Endodermal cell (in vitro differentiated cells): ENCODE measurements at regions not wholly inside any gene's neighbourhood (a gene's known extent, or its start where the extent isn't known, plus 50 kb on each side); places are given as distances from the start of the nearest gene placed in this dataset.

Experiments used
- DNase-seq: peaks from one replicate; pipeline ENCODE4 v3.0.0-alpha.2; 2017
- H3K27ac ChIP-seq: 2 replicates; pipeline ENCODE4 v1.5.1; 2013; ENCODE audit warnings: mild to moderate bottlenecking, low read depth, low read length, moderate library complexity
- H3K27me3 ChIP-seq: 2 replicates; pipeline ENCODE4 v1.6.1; 2013; ENCODE audit warnings: mild to moderate bottlenecking, low read length, moderate library complexity; ENCODE audit not compliant: insufficient read depth, control insufficient read depth, poor library complexity, severe bottlenecking
- H3K36me3 ChIP-seq: 2 replicates; pipeline ENCODE4 v1.7.0; 2013; ENCODE audit warnings: mild to moderate bottlenecking, low read length, moderate library complexity; ENCODE audit not compliant: control insufficient read depth, insufficient read depth
- H3K4me1 ChIP-seq: one replicate; pipeline ENCODE4 v1.7.0; 2013; ENCODE audit warnings: low read length; ENCODE audit not compliant: control insufficient read depth, insufficient read depth
- H3K4me3 ChIP-seq: 2 replicates; pipeline ENCODE4 v1.5.1; 2013; ENCODE audit warnings: mild to moderate bottlenecking, low read length, moderate library complexity
- H3K9ac ChIP-seq: 2 replicates; pipeline ENCODE4 v1.6.1; 2013; ENCODE audit warnings: mild to moderate bottlenecking, low read length, moderate library complexity; ENCODE audit not compliant: poor library complexity, severe bottlenecking; ENCODE audit errors: extremely low read depth
- H3K9me3 ChIP-seq: 2 replicates; pipeline ENCODE4 v1.6.1; 2013; ENCODE audit warnings: mild to moderate bottlenecking, low read length, moderate library complexity; ENCODE audit not compliant: control insufficient read depth
- H3K27ac Mint-ChIP-seq: 2 replicates; pipeline ENCODE4 v1.8.0; 2020; ENCODE audit warnings: mixed read lengths
- H3K27me3 Mint-ChIP-seq: 2 replicates; pipeline ENCODE4 v1.8.0; 2021; ENCODE audit warnings: mild to moderate bottlenecking, mixed read lengths; ENCODE audit not compliant: insufficient read depth
- H3K36me3 Mint-ChIP-seq: 2 replicates; pipeline ENCODE4 v1.8.0; 2020; ENCODE audit warnings: low read depth, mixed read lengths
- H3K4me1 Mint-ChIP-seq: 2 replicates; pipeline ENCODE4 v1.8.0; 2020; ENCODE audit warnings: mixed read lengths
- H3K4me3 Mint-ChIP-seq: 2 replicates; pipeline ENCODE4 v1.8.0; 2020; ENCODE audit warnings: mild to moderate bottlenecking, moderate library complexity, mixed read lengths
- H3K9me3 Mint-ChIP-seq: 2 replicates; pipeline ENCODE4 v1.8.0; 2020; ENCODE audit warnings: mild to moderate bottlenecking, mixed read lengths
- CTCF ChIP-seq: fragments of 200-600 bp; sonication (generic); conservative IDR thresholded peaks from 2 replicates; pipeline ENCODE4 v1.5.0; 2021; ENCODE audit warnings: antibody characterized with exemption, mild to moderate bottlenecking
- WGBS, 2 experiments: methylation state at CpG; one replicate each; pipeline versions ENCODE4 v1.1.5 to v1.1.7; 2013; ENCODE audit warnings: missing lambda C conversion rate in 2 of 2, mixed read lengths in 1 of 2; ENCODE audit not compliant: insufficient coverage in 1 of 2, insufficient read length in 1 of 2; 5-methylcytosine and 5-hydroxymethylcytosine counted together

GRCh38 chr4:122073615-122074014, 78.5 kb upstream of the BLTP1 start:
- no peaks in the 10 kb centered on the region for H3K36me3 Mint-ChIP-seq
- no peaks in the 10 kb centered on the region for H3K4me1 Mint-ChIP-seq
- H3K4me1 ChIP-seq = no peaks in the 10 kb centered on the region
- H3K9ac ChIP-seq = no peak overlapping the region
- TF ChIP-seq CTCF = no peak
- no peak overlapping the region for H3K27ac ChIP-seq
- no peaks in the 10 kb centered on the region for H3K9me3 Mint-ChIP-seq
- H3K27ac Mint-ChIP-seq = no peak overlapping the region
- peaks cover 32% of the 10 kb centered on the region for H3K27me3 Mint-ChIP-seq
- DNase-seq = no peak
- H3K9me3 ChIP-seq = no peaks in the 10 kb centered on the region
- no peak overlapping the region for H3K4me3 ChIP-seq
- 83 to 90% methylated on average over 1 to 2 of the region's 2 CpGs for WGBS, 2 experiments
- H3K27me3 ChIP-seq = peaks cover 55% of the 10 kb centered on the region
- no peak overlapping the region for H3K4me3 Mint-ChIP-seq
- H3K36me3 ChIP-seq = no peaks in the 10 kb centered on the region

GRCh38 chr4:122065915-122066314, 86.2 kb upstream of the BLTP1 start:
- no peak overlapping the region for H3K9ac ChIP-seq
- no peak overlapping the region for H3K4me3 ChIP-seq
- H3K27me3 Mint-ChIP-seq = peaks cover 3% of the 10 kb centered on the region
- DNase-seq = no peak
- no peaks in the 10 kb centered on the region for H3K9me3 Mint-ChIP-seq
- H3K27ac ChIP-seq = no peak overlapping the region
- 78 to 100% methylated on average over 1 to 6 of the region's 6 CpGs for WGBS, 2 experiments
- H3K36me3 Mint-ChIP-seq = no peaks in the 10 kb centered on the region
- H3K4me3 Mint-ChIP-seq = no peak overlapping the region
- TF ChIP-seq CTCF = no peak
- H3K4me1 ChIP-seq = no peaks in the 10 kb centered on the region
- H3K4me1 Mint-ChIP-seq = no peaks in the 10 kb centered on the region
- H3K36me3 ChIP-seq = no peaks in the 10 kb centered on the region
- peaks cover 13% of the 10 kb centered on the region for H3K27me3 ChIP-seq
- no peaks in the 10 kb centered on the region for H3K9me3 ChIP-seq
- H3K27ac Mint-ChIP-seq = no peak overlapping the region

GRCh38 chr4:122065149-122065548, 87.0 kb upstream of the BLTP1 start:
- H3K4me3 ChIP-seq = no peak overlapping the region
- 93% methylated on average over 4 of the region's 4 CpGs; no CpG with 5 or more reads in 1 of the 2 experiments for WGBS, 2 experiments
- DNase-seq = no peak
- H3K27me3 ChIP-seq = peaks cover 13% of the 10 kb centered on the region
- no peaks in the 10 kb centered on the region for H3K9me3 ChIP-seq
- no peak overlapping the region for H3K27ac ChIP-seq
- no peak overlapping the region for H3K4me3 Mint-ChIP-seq
- no peaks in the 10 kb centered on the region for H3K36me3 ChIP-seq
- peaks cover 3% of the 10 kb centered on the region for H3K27me3 Mint-ChIP-seq
- H3K9ac ChIP-seq = no peak overlapping the region
- no peak for TF ChIP-seq CTCF
- H3K36me3 Mint-ChIP-seq = no peaks in the 10 kb centered on the region
- H3K27ac Mint-ChIP-seq = no peak overlapping the region
- no peaks in the 10 kb centered on the region for H3K9me3 Mint-ChIP-seq
- no peaks in the 10 kb centered on the region for H3K4me1 Mint-ChIP-seq
- H3K4me1 ChIP-seq = no peaks in the 10 kb centered on the region
